ENCODE measurements at regions not wholly inside any gene's neighbourhood (a gene's known extent, or its start where the extent isn't known, plus 50 kb on each side); places are given as distances from the start of the nearest gene placed in this dataset.

DNA sequence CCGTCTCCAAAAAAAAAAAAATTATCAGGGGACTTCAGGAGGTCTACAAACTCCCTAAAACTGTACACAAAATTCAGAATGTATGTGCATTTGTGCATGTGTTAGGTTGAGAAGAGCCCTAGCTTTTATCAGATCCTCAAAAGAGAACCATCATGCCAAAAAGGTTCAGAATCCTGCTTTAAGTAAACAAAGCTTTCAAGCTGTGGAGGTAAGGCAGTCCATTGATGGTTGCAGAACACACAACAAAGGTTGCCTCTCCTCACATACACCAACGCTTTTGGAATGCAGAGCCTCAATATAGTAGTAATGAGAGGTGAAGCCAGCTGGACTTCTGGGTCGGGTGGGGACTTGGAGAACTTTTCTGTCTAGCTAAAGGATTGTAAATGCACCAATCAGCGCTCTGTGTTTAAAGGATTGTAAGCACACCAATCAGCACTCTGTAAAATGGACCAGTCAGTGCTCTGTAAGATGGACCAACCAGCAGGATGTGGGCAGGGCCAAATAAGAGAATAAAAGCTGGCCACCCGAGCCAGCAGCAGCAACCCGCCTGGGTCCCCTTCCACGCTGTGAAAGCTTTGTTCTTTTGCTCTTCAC, 57.9 kb upstream of the RNF38 start:
- ATAC-seq (no peak), DNase-seq (no peak)
- H3K36me3 ChIP-seq: no peaks in the 10 kb centered on the region
- H3K27ac ChIP-seq: no peak overlapping the region
- no peaks in the 10 kb centered on the region for H3K9me3 ChIP-seq
- H3K27me3 ChIP-seq: no peaks in the 10 kb centered on the region
- H3K4me1 ChIP-seq: peaks cover 4 to 5% of the 10 kb centered on the region in 2 donors
- in situ Hi-C loops (cut with MboI; ENCODE audit: low sequenced_read_pairs in 4 of 4): no loop called here
- no peak overlapping the region for H3K4me3 ChIP-seq
- intact Hi-C loops (cut with DNase I; ENCODE audit: low total_unique reads): no loop called here
- no peak for TF ChIP-seq POLR2A (IDR thresholded peaks at IDR 0.05)
- TF ChIP-seq, protein P1, sequence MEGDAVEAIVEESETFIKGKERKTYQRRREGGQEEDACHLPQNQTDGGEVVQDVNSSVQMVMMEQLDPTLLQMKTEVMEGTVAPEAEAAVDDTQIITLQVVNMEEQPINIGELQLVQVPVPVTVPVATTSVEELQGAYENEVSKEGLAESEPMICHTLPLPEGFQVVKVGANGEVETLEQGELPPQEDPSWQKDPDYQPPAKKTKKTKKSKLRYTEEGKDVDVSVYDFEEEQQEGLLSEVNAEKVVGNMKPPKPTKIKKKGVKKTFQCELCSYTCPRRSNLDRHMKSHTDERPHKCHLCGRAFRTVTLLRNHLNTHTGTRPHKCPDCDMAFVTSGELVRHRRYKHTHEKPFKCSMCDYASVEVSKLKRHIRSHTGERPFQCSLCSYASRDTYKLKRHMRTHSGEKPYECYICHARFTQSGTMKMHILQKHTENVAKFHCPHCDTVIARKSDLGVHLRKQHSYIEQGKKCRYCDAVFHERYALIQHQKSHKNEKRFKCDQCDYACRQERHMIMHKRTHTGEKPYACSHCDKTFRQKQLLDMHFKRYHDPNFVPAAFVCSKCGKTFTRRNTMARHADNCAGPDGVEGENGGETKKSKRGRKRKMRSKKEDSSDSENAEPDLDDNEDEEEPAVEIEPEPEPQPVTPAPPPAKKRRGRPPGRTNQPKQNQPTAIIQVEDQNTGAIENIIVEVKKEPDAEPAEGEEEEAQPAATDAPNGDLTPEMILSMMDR (IDR thresholded peaks at IDR 0.05 in 4 of 5, conservative IDR thresholded peaks at IDR 0.05 in 1 of 5): no peak

DNA sequence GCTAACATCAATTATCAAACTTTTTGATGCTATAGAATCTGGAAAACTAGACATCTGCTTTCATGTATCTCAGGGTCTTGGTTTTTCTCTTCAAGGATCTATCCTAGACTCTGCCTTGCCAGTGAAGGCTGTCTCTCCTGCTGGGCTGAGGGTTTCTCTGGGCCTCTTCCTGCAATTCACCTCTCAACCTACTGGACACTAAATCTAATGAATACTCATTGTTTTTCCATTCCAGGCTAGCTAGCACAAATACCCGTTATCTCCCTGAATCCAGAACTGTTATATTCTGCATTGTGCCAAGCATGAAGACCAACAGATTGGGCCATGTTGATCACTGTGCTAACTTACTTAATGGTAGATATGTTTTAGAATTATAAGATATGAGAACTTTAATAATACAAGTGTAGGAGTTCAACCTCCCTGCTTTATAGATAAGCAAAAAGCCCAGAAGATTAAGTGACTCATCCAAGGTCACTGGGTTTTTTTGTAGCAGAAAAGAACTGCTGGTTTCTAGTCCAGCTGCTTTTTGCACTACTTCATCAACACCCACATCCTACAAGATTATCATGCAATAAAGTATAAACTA, 56.5 kb upstream of the RNF38 start:
- Histone ChIP-seq H3K36me3 (no peaks in the 10 kb centered on the region), H3K4me1 (peaks cover 1 to 4% of the 10 kb centered on the region in 2 donors), H3K4me3 (no peak overlapping the region), H3K27me3 (no peaks in the 10 kb centered on the region), H3K9me3 (no peaks in the 10 kb centered on the region), H3K27ac (no peak overlapping the region)
- DNase-seq: no peak
- in situ Hi-C loops (cut with MboI; ENCODE audit: low sequenced_read_pairs in 4 of 4) (no loop called here), intact Hi-C loops (cut with DNase I; ENCODE audit: low total_unique reads) (no loop called here)
- TF ChIP-seq POLR2A (IDR thresholded peaks at IDR 0.05): no peak
- TF ChIP-seq, protein P1 (IDR thresholded peaks at IDR 0.05 in 4 of 5, conservative IDR thresholded peaks at IDR 0.05 in 1 of 5): no peak
- ATAC-seq: no peak

DNA sequence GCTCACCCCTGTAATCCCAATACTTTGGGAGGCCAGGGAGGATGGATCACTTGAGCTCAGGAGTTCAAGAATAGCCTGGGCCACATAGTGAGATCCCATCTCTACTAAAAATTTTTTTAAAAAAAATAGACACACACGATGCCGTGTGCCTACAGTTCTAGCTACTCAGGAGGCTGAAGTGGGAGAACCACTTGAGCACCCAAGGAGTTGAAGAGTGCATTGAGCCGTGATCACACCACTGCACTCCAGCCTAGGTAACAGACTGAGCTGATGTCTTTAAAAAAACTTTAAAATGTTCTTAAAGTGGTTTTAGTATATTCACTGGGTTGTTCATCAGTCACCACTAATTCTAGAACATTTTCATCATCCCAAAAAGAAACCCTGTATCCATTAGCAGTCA, 51.9 kb upstream of the RNF38 start:
- TF ChIP-seq, protein P1 (IDR thresholded peaks at IDR 0.05 in 4 of 5, conservative IDR thresholded peaks at IDR 0.05 in 1 of 5): no peak
- no peak for TF ChIP-seq POLR2A (IDR thresholded peaks at IDR 0.05)
- intact Hi-C loops (cut with DNase I; ENCODE audit: low total_unique reads) (no loop called here), in situ Hi-C loops (cut with MboI; ENCODE audit: low sequenced_read_pairs in 4 of 4) (no loop called here)
- DNase-seq: no peak
- Histone ChIP-seq H3K36me3 (no peaks in the 10 kb centered on the region), H3K27me3 (no peaks in the 10 kb centered on the region), H3K4me3 (no peak overlapping the region), H3K27ac (no peak overlapping the region), H3K9me3 (no peaks in the 10 kb centered on the region), H3K4me1 (peaks cover 0 to 4% of the 10 kb centered on the region in 2 donors)
- ATAC-seq: no peak

DNA sequence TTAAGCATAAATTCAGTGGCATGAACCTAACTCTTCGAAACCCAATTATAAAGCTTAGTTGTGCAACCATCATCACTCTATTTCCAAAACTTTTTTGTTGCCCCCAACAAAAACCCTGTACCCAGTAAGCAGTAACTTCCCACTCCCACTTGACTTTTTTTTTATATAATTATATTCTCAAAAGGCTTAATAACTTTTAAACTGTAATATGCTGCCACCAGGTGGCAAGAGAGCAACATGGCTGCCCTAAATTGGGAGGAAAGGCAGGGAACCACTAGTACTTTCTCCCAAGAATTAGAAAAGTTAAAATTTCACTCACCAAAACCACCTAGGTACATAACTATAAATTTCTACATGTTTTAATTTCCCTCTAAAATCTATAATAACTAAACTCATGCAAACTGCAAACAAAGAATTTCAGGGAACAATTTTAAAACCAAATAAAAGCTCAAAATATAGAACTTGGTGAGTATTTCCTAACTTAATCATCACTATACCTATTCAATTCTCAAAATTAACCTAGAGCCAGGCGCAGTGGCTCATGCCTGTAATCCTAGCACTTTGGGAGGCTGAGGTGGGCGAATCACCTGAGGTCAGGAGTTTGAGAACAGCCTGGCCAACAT, 50.2 kb upstream of the RNF38 start:
- Histone ChIP-seq H3K4me1 (peaks cover 0 to 14% of the 10 kb centered on the region in 2 donors), H3K36me3 (no peaks in the 10 kb centered on the region), H3K27ac (no peak overlapping the region), H3K27me3 (no peaks in the 10 kb centered on the region), H3K9me3 (no peaks in the 10 kb centered on the region), H3K4me3 (no peak overlapping the region)
- DNase-seq (no peak), ATAC-seq (no peak)
- in situ Hi-C loops (cut with MboI; ENCODE audit: low sequenced_read_pairs in 4 of 4) (no loop called here), intact Hi-C loops (cut with DNase I; ENCODE audit: low total_unique reads) (loop anchor here (1.0 kb wide), 1 partner anchor 43 kb away; no protein-coding TSS in a partner anchor)
- no peak for TF ChIP-seq POLR2A (IDR thresholded peaks at IDR 0.05)
- TF ChIP-seq, protein P1 (IDR thresholded peaks at IDR 0.05 in 4 of 5, conservative IDR thresholded peaks at IDR 0.05 in 1 of 5): peak; percentile 18 to 68 (median 34)
